Upper lobe of right lung (tissue), 1 donor: ENCODE measurements at regions not wholly inside any gene's neighbourhood (a gene's known extent, or its start where the extent isn't known, plus 50 kb on each side); places are given as distances from the start of the nearest gene placed in this dataset.
A peak's percentile ranks its signal among the peaks of the same experiment; 100 is the strongest.

Experiments
- ATAC-seq: fragments of 200-7000 bp; cut with Tn5 transposase; one replicate; pipeline ENCODE4 v1.9.1; 2020; ENCODE audit warnings: mild to moderate bottlenecking, moderate library complexity
- DNase-seq: peaks from one replicate; pipeline ENCODE4 v3.0.0-alpha.2; 2020
- H3K27ac ChIP-seq: fragments of 200-600 bp; one replicate; pipeline ENCODE4 v1.8.0; 2022
- H3K27me3 ChIP-seq: fragments of 200-600 bp; one replicate; pipeline ENCODE4 v1.8.0; 2022; ENCODE audit warnings: mild to moderate bottlenecking
- H3K36me3 ChIP-seq: fragments of 200-600 bp; one replicate; pipeline ENCODE4 v1.8.0; 2022
- H3K4me1 ChIP-seq: fragments of 200-600 bp; one replicate; pipeline ENCODE4 v1.8.0; 2022
- H3K4me3 ChIP-seq: fragments of 200-600 bp; one replicate; pipeline ENCODE4 v1.8.0; 2022; ENCODE audit warnings: mild to moderate bottlenecking
- H3K9me3 ChIP-seq: fragments of 200-600 bp; one replicate; pipeline ENCODE4 v1.8.0; 2022
- CTCF ChIP-seq: fragments of 200-600 bp; IDR thresholded peaks from one replicate; pipeline ENCODE4 v1.8.0; 2022; ENCODE audit warnings: antibody characterized with exemption
- intact Hi-C: fragments of 100-400 bp; cut with DNase I; formaldehyde crosslinking; loops from one replicate; pipeline ENCODE4 v1.11.0; 2022
- donor health status: DM: no; HTN: yes; CAD: no; lungs with severe emphysema.

- Histone ChIP-seq H3K27me3 (no peaks in the 10 kb centered on the region), H3K27ac (no peak overlapping the region), H3K9me3 (no peaks in the 10 kb centered on the region), H3K4me3 (no peak overlapping the region), H3K36me3 (no peaks in the 10 kb centered on the region), H3K4me1 (no peaks in the 10 kb centered on the region)
- intact Hi-C loops = no loop called here
- ATAC-seq (no peak), DNase-seq (no peak)
- no peak for TF ChIP-seq CTCF
Measured at GRCh38 chr13:89497658-89498057, 1826.5 kb downstream of the SLITRK5 start.

- intact Hi-C loops = no loop called here
- Histone ChIP-seq H3K4me1 (no peaks in the 10 kb centered on the region), H3K4me3 (no peak overlapping the region), H3K27ac (no peak overlapping the region), H3K9me3 (no peaks in the 10 kb centered on the region), H3K27me3 (no peaks in the 10 kb centered on the region), H3K36me3 (no peaks in the 10 kb centered on the region)
- no peak for ATAC-seq
- DNase-seq = no peak
- TF ChIP-seq CTCF = no peak
Measured at GRCh38 chr13:89502286-89502685, 1831.1 kb downstream of the SLITRK5 start.

- no peak for TF ChIP-seq CTCF
- Histone ChIP-seq H3K4me3 (no peak overlapping the region), H3K36me3 (no peaks in the 10 kb centered on the region), H3K27ac (peak overlapping the region; percentile 26), H3K9me3 (no peaks in the 10 kb centered on the region), H3K4me1 (peaks cover 10% of the 10 kb centered on the region), H3K27me3 (no peaks in the 10 kb centered on the region)
- peak; percentile 56 for ATAC-seq
- no peak for DNase-seq
- intact Hi-C loops = no loop called here
Measured at GRCh38 chr13:89514534-89515312, 1832.8 kb upstream of the MIR17HG start.

- no peaks in the 10 kb centered on the region for H3K27me3 ChIP-seq
- no peaks in the 10 kb centered on the region for H3K36me3 ChIP-seq
- intact Hi-C loops = no loop called here
- DNase-seq = no peak
- H3K4me1 ChIP-seq = peaks cover 10% of the 10 kb centered on the region
- no peak for ATAC-seq
- no peak overlapping the region for H3K27ac ChIP-seq
- no peak overlapping the region for H3K4me3 ChIP-seq
- H3K9me3 ChIP-seq = no peaks in the 10 kb centered on the region
- TF ChIP-seq CTCF = no peak
Measured at GRCh38 chr13:89515948-89516347, 1831.5 kb upstream of the MIR17HG start.

- H3K27me3 ChIP-seq = no peaks in the 10 kb centered on the region
Measured at GRCh38 chr13:89518289-89519077, 1829.0 kb upstream of the MIR17HG start.

More at GRCh38 chr13:89518289-89519077, 1829.0 kb upstream of the MIR17HG start:
- Histone ChIP-seq H3K36me3 (no peaks in the 10 kb centered on the region), H3K4me1 (peaks cover 10% of the 10 kb centered on the region), H3K27ac (no peak overlapping the region), H3K4me3 (no peak overlapping the region), H3K9me3 (no peaks in the 10 kb centered on the region)
- ATAC-seq = no peak
- TF ChIP-seq CTCF = no peak
- intact Hi-C loops = no loop called here
- no peak for DNase-seq
